A549 (cell line): ENCODE measurements at regions not wholly inside any gene's neighbourhood (a gene's known extent, or its start where the extent isn't known, plus 50 kb on each side); places are given as distances from the start of the nearest gene placed in this dataset.

Experiments used
- FOSL2 ChIP-seq, 2 experiments: fragments of 450-650 bp in 1 of 2; fragments of >200 bp in 1 of 2; sonication (Bioruptor Twin) in 1 of 2; formaldehyde crosslinking; IDR thresholded peaks; 2 replicates each; pipeline versions ENCODE4 v1.5.0 to v1.6.1; 2016 to 2020; ENCODE audit warnings: mild to moderate bottlenecking in 1 of 2, moderate library complexity in 1 of 2
- NR3C1 ChIP-seq: fragments of >200 bp; sonication (Bioruptor Twin); formaldehyde crosslinking; IDR thresholded peaks from 3 replicates; pipeline ENCODE4 v1.6.1; 2017

- no peak for TF ChIP-seq NR3C1
- no peak for TF ChIP-seq FOSL2 (IDR thresholded peaks at IDR 0.05)
- TF ChIP-seq FOSL2 (CRISPR knock-in tag; IDR thresholded peaks at IDR 0.05): no peak
Measured at GRCh38 chr1:207228987-207229386, 92.5 kb upstream of the CD55 start.
